Mesodermal cell (in vitro differentiated cells): ENCODE measurements at regions not wholly inside any gene's neighbourhood (a gene's known extent, or its start where the extent isn't known, plus 50 kb on each side); places are given as distances from the start of the nearest gene placed in this dataset.

Source experiments
- H3K27ac ChIP-seq: 2 replicates; pipeline ENCODE4 v1.7.0; 2013; ENCODE audit warnings: mild to moderate bottlenecking, low read depth, low read length, moderate library complexity; ENCODE audit not compliant: severe bottlenecking
- H3K36me3 ChIP-seq: 2 replicates; pipeline ENCODE4 v1.7.1; 2013; ENCODE audit warnings: mild to moderate bottlenecking, low read length, moderate library complexity; ENCODE audit not compliant: control insufficient read depth, insufficient read depth
- H3K4me1 ChIP-seq: one replicate; pipeline ENCODE4 v1.7.1; 2013; ENCODE audit warnings: mild to moderate bottlenecking, low read length; ENCODE audit not compliant: insufficient read depth, control insufficient read depth, poor library complexity, severe bottlenecking
- H3K4me3 ChIP-seq: 2 replicates; pipeline ENCODE4 v1.7.0; 2013; ENCODE audit warnings: low read length, control low read depth, mild to moderate bottlenecking; ENCODE audit not compliant: insufficient read depth, poor library complexity, severe bottlenecking; ENCODE audit errors: extremely low read depth
- H3K9me3 ChIP-seq: 2 replicates; pipeline ENCODE4 v1.7.1; 2013; ENCODE audit warnings: mild to moderate bottlenecking, low read length, moderate library complexity; ENCODE audit not compliant: control insufficient read depth
- WGBS, 2 experiments: methylation state at CpG; one replicate each; pipeline ENCODE4 v1.1.5; 2013; ENCODE audit warnings: missing lambda C conversion rate in 2 of 2; ENCODE audit not compliant: insufficient coverage in 2 of 2; 5-methylcytosine and 5-hydroxymethylcytosine counted together

DNA sequence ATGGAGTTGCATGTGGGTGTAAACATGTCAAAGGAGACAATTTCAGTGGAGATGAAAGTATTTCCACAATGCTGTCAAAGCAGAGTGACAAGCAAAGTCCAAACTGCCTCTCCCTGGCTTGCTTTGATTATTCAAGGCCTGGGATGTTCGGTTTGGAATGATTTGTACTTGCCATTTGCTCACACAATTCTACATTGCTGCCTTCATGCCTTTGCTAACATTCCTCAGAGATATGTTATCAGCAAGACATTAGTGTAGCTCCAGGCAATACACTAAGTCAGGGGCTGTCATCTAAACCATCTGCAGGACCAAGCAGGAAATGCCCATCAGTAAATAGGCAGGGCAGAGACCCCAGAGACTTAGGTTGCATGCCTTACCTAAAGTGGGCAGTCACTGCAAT lies 79.6 kb upstream of the C1QTNF7 start:
- Histone ChIP-seq H3K4me1 (peaks cover 27% of the 10 kb centered on the region), H3K27ac (peak overlapping the region; percentile 72), H3K4me3 (no peak overlapping the region), H3K9me3 (no peaks in the 10 kb centered on the region), H3K36me3 (no peaks in the 10 kb centered on the region)
- 67% methylated on average over 1 of the region's 1 CpG; no CpG with 5 or more reads in 1 of the 2 experiments for WGBS, 2 experiments

DNA sequence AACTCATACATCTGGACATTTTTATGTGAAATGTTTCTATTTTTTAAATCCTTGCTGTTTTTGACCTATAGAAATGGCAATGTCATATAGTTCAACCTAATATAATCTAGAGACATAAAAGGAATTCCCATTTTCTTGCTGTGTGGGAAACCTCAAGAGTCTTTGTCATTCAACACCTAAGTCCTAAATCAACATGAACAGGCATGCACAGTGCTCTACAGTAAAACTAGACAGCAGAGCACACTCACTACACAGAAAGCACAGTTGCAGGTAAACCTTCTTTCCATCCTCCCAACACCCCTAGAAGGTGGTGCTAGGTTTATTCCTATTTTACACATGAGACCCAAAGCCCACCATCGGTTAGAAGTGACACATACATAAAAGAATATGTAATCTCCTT lies 79.1 kb upstream of the C1QTNF7 start:
- no peak overlapping the region for H3K4me3 ChIP-seq
- no peaks in the 10 kb centered on the region for H3K9me3 ChIP-seq
- no CpG with 5 or more reads among the region's 1 CpG for WGBS, 2 experiments
- peak overlapping the region; percentile 72 for H3K27ac ChIP-seq
- H3K36me3 ChIP-seq, result no peaks in the 10 kb centered on the region
- H3K4me1 ChIP-seq, result peaks cover 27% of the 10 kb centered on the region

DNA sequence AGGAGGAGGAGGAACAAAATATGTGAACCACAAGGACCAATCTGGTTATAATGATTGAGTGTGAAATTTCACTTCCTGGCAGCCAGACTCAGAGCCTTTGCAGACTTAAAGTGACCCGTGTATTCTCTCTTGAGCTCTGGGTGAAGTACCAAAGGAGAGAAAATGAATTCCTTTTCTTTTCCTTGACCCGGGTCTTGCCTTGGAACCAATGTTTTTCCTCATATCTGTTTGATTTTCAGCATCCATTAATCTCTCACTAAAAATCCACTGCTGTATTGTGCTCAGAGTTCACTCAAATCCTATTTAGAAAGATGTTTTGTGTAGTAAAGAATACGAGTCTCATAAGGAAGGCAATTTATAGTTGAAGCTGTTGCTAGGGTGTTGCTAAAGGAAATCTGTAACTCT lies 78.3 kb upstream of the C1QTNF7 start:
- 51 to 78% methylated on average over 2 of the region's 3 CpGs for WGBS, 2 experiments
- Histone ChIP-seq H3K27ac (peak overlapping the region; percentile 12), H3K36me3 (no peaks in the 10 kb centered on the region), H3K4me1 (peaks cover 27% of the 10 kb centered on the region), H3K9me3 (no peaks in the 10 kb centered on the region), H3K4me3 (no peak overlapping the region)

DNA sequence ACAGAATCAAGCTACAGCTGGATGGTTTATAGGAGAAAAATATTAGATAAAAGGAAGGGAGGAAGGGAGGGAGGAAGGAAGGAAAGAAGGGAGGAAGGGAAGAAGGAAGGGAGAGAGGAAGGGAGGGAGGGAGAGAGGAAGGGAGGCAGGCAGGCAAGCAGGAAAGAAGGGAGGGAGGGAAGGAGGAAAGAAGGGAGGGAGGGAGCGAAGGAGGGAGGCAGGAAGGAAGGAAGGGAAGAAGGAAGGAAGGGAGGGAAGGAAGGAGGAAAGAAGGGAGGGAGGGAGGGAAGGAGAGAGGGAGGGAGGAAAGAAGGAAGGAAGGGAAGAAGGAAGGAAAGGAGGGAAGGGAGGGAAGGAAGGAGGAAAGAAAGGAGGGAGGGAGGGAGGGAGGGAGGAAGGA lies 77.9 kb upstream of the C1QTNF7 start:
- no peak overlapping the region for H3K4me3 ChIP-seq
- 100% methylated on average over 1 of the region's 1 CpG for WGBS, 2 experiments
- no peaks in the 10 kb centered on the region for H3K9me3 ChIP-seq
- peaks cover 27% of the 10 kb centered on the region for H3K4me1 ChIP-seq
- no peaks in the 10 kb centered on the region for H3K36me3 ChIP-seq
- no peak overlapping the region for H3K27ac ChIP-seq

DNA sequence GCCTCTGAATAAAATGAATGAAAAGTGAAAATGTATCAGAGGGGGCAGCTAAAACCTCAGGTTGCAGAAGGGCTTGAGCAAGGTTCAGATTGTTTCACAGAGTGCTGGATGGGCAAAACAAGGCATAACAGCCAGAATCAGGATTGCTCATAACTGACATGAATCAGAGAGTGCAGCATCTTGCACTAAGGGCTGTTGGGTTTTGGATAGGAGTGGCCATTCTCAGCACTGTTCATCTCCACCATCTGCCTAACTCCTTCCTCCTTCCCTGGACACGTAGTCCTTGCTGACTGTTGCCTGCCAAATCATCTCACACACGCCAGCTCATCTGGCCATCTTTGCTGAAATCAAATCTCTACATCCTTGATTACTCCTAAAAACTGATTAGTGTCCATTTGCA lies 75.3 kb upstream of the C1QTNF7 start:
- Histone ChIP-seq H3K36me3 (no peaks in the 10 kb centered on the region), H3K9me3 (no peaks in the 10 kb centered on the region), H3K4me1 (peaks cover 20% of the 10 kb centered on the region), H3K4me3 (no peak overlapping the region), H3K27ac (no peak overlapping the region)
- 94 to 100% methylated on average over 1 to 2 of the region's 2 CpGs for WGBS, 2 experiments

DNA sequence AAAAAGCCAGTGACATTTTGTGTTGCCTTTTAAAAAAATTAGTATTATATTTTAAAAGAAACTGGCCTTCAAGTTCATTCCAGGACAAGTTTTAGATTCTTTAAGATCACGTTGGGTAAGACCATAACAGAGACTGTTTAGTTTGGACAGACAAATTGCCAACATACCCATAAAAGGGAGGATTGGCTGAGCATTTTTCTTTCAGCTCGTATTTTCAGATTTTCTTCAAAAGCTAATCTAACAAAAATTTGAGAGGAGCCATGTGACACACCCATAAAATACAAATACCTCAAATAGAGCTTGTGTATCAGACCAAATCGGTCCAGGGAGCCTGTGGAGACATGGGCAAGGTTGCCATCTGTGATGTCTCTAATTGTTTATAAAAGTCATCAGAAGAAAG lies 74.6 kb upstream of the C1QTNF7 start:
- Histone ChIP-seq H3K27ac (no peak overlapping the region), H3K9me3 (no peaks in the 10 kb centered on the region), H3K36me3 (no peaks in the 10 kb centered on the region), H3K4me1 (peaks cover 14% of the 10 kb centered on the region), H3K4me3 (no peak overlapping the region)
- 100% methylated on average over 1 of the region's 3 CpGs; no CpG with 5 or more reads in 1 of the 2 experiments for WGBS, 2 experiments

DNA sequence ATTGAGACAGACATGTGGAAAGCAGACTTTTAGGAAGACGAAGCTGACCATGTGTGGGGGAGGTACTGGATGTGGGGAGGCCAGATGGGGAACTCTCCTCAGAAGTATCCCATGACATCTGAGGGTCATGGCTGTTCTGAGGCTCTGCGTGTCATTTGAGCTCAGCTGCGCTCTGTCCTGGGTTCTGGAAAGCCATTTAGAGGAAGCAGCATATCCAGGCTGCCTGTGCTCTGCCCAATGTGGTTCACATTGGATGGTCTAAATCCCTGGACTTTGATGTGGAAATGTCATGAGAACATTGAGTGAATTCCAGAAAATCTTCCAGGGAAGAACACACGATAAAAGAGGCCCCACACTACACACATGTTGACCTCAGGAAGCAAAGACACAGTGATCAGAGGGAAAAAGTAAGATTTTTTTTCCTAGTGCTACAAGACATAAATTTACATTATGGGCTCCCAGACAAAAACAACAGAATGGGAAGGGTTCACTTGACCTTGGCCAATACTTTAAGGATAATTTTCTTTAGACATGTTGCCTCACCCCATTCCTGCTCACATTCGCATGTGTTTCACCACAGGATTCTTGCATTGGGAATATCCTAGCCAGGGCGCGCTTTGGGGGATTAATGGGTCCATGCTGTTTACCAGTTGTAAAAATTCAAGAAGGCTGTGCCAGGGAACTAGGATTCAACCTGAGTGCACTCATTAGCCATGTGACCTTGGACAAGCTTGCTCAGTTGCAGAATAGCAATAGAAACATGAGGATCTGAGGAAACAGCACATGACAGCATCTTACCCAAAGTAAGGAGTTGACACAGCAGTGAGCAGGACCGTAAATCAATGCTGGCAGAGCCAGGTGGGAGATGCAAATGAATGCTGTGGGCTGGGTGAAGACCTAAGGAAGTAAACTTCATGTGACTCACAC lies 73.2 kb upstream of the C1QTNF7 start:
- WGBS, 2 experiments, result 92 to 94% methylated on average over 6 to 7 of the region's 8 CpGs
- Histone ChIP-seq H3K4me3 (no peak overlapping the region), H3K9me3 (no peaks in the 10 kb centered on the region), H3K4me1 (no peaks in the 10 kb centered on the region), H3K36me3 (no peaks in the 10 kb centered on the region), H3K27ac (no peak overlapping the region)

DNA sequence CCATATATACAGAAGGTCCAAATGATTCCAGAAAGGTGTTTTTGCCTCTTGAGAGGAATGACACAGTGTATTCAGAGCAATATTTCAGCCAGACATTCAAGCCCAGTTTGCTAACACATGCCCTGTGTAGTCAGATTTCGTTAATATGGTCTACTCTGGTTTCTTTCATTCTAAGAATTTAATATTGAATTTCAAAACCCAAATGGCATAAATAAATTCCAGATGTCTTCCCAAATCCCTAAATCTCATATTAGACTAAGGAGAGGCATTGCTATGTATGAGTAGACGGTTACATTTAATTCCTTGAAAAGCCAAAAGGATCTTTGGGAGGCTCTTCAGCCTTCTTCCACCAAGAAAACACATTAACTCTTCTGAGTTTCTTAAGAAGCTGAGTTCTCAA lies 66.3 kb upstream of the C1QTNF7 start:
- H3K9me3 ChIP-seq, result no peaks in the 10 kb centered on the region
- no CpG with 5 or more reads among the region's 2 CpGs for WGBS, 2 experiments
- H3K27ac ChIP-seq, result no peak overlapping the region
- H3K36me3 ChIP-seq, result no peaks in the 10 kb centered on the region
- H3K4me3 ChIP-seq, result no peak overlapping the region
- peaks cover 13% of the 10 kb centered on the region for H3K4me1 ChIP-seq

DNA sequence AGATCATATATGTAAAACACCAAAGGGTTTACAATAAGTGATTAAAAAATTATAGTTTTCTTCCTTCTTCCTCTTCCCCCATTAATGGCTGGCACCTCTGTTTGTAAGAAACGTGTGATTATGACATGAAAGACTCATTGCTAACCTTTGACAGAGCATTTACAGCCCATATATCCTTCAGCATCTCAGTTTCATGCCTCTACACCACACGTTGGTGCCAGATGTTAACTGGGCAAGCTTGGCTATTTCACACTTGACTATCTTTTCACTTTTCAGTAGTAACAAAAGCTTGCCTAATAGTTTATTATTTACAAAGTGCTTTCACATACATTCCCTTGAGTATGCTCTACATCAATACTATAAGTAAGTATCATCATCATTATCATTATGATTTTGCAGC lies 65.3 kb upstream of the C1QTNF7 start:
- H3K9me3 ChIP-seq, result no peaks in the 10 kb centered on the region
- H3K36me3 ChIP-seq, result no peaks in the 10 kb centered on the region
- H3K27ac ChIP-seq, result no peak overlapping the region
- H3K4me3 ChIP-seq, result no peak overlapping the region
- H3K4me1 ChIP-seq, result peaks cover 20% of the 10 kb centered on the region
- 86% methylated on average over 2 of the region's 2 CpGs; no CpG with 5 or more reads in 1 of the 2 experiments for WGBS, 2 experiments

DNA sequence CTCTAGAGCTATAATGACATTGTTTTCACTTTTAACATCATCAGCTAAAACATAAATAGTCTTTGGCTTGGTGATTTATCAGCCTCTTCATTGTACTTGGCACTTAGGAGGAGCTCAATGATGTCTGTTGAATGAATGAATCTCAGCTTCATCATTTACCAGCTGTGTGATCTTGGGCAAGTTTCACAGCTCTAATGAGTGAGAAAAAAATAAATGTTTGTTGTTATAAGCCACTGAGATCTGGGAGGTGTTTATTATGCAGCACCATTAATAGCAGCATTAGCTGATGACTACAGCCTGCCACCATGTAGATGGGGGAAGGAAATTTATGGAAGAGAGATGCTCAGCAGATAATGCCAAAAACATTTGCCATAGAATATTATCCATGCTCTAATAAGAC lies 63.6 kb upstream of the C1QTNF7 start:
- H3K27ac ChIP-seq, result no peak overlapping the region
- no peaks in the 10 kb centered on the region for H3K9me3 ChIP-seq
- peaks cover 24% of the 10 kb centered on the region for H3K4me1 ChIP-seq
- H3K4me3 ChIP-seq, result no peak overlapping the region
- H3K36me3 ChIP-seq, result no peaks in the 10 kb centered on the region

DNA sequence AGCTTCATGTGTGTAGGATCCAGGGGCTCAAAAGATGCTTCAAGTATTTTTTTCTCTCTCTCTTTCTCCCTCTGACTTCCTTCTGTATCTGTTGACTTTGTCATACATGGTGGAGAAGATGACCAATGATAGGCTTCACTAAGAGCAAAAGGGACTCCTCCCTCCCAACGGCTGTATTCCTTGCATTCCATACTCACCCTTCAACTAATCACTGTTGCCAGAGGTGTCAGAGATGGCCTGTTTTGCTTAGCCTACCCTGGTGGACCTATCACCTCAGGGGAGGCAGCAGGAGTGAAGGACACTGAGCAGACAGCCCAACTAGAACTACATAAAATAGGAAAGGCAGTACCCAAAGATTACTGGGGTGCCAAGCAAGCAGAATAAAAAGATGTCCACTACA lies 62.2 kb upstream of the C1QTNF7 start:
- peak overlapping the region; percentile 51 for H3K27ac ChIP-seq
- WGBS, 2 experiments, result 70% methylated on average over 1 of the region's 1 CpG; no CpG with 5 or more reads in 1 of the 2 experiments
- no peaks in the 10 kb centered on the region for H3K9me3 ChIP-seq
- H3K36me3 ChIP-seq, result no peaks in the 10 kb centered on the region
- H3K4me1 ChIP-seq, result peaks cover 24% of the 10 kb centered on the region
- no peak overlapping the region for H3K4me3 ChIP-seq
